ENCODE measurements at regions not wholly inside any gene's neighbourhood (a gene's known extent, or its start where the extent isn't known, plus 50 kb on each side); places are given as distances from the start of the nearest gene placed in this dataset.

GRCh38 chr3:197447057-197447456 is 108.7 kb downstream of the BDH1 start:
- TF ChIP-seq CTCF (IDR thresholded peaks at IDR 0.05; ENCODE audit: low read depth, low read length, poor library complexity, severe bottlenecking) = no peak
- no peak for TF ChIP-seq EZH2phosphoT487 (IDR thresholded peaks at IDR 0.05; ENCODE audit: borderline replicate concordance, low read length)
